Esophagus squamous epithelium (tissue), 4 donors: ENCODE measurements at regions not wholly inside any gene's neighbourhood (a gene's known extent, or its start where the extent isn't known, plus 50 kb on each side); places are given as distances from the start of the nearest gene placed in this dataset.

ENCODE experiments used
- POLR2A ChIP-seq, 4 donors: fragments of 450-650 bp; IDR thresholded peaks; one replicate each; pipeline ENCODE4 v1.6.1; 2017; ENCODE audit warnings: antibody characterized with exemption in 4 of 4, mild to moderate bottlenecking in 4 of 4, moderate library complexity in 3 of 4
- TF ChIP-seq, protein P1 (sequence below), 6 experiments: fragments of 450-650 bp in 4 of 6; fragments of 200-600 bp in 2 of 6; sonication (generic) in 2 of 6; IDR thresholded peaks; one replicate each; pipeline ENCODE4 v1.5.1; 2016 to 2019; ENCODE audit warnings: antibody characterized with exemption in 6 of 6, mild to moderate bottlenecking in 4 of 6, moderate library complexity in 4 of 6

DNA sequence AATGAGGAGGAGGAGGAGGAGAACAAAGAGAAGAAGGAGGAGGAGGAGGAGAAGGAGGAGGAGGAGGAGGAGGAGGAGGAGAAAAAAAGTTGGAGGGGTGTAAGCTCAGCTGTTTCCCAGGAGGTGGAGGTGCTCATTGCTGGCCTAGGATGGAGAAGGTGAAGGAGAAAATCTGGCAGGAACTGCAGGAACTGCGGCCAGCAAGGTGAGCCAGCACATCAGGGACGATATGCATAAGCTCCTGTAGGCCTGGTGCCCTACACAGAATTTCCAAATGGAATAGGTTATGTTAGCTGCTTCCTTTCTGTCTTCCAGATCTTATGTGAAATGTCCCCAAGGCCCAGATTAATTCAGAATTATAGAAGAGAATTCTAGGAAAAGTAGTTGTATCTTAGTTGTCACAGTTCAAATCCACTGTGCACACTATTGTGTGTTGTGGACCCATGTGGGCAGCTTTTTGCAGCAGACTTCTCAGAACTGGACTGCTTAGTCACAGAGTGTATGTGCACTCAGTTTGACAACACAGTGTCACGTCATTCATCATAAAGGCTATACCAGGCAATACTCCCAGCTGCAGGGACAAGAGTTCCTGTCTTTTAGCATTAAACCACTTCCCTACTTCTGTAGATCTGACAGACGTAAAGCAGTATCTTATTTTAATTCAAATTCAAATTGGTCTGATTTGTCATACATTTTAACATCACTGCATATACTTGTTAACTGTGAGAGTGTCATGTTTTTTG, 303.7 kb downstream of the HLX start:
- no peak for TF ChIP-seq POLR2A (IDR thresholded peaks at IDR 0.05)
- TF ChIP-seq, protein P1, sequence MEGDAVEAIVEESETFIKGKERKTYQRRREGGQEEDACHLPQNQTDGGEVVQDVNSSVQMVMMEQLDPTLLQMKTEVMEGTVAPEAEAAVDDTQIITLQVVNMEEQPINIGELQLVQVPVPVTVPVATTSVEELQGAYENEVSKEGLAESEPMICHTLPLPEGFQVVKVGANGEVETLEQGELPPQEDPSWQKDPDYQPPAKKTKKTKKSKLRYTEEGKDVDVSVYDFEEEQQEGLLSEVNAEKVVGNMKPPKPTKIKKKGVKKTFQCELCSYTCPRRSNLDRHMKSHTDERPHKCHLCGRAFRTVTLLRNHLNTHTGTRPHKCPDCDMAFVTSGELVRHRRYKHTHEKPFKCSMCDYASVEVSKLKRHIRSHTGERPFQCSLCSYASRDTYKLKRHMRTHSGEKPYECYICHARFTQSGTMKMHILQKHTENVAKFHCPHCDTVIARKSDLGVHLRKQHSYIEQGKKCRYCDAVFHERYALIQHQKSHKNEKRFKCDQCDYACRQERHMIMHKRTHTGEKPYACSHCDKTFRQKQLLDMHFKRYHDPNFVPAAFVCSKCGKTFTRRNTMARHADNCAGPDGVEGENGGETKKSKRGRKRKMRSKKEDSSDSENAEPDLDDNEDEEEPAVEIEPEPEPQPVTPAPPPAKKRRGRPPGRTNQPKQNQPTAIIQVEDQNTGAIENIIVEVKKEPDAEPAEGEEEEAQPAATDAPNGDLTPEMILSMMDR (IDR thresholded peaks at IDR 0.05) = no peak
